ENCODE measurements at regions not wholly inside any gene's neighbourhood (a gene's known extent, or its start where the extent isn't known, plus 50 kb on each side); places are given as distances from the start of the nearest gene placed in this dataset.

- no peak for TF ChIP-seq GABPA (IDR thresholded peaks at IDR 0.05; ENCODE audit: borderline replicate concordance, insufficient read depth, low read length)
- no peak for TF ChIP-seq CHD7 (IDR thresholded peaks at IDR 0.05; ENCODE audit: insufficient replicate concordance, low read length)
These were observed 704.3 kb downstream of the FRK start (continued) for GRCh38 chr6:115356371-115356770.
